K562 (cell line): ENCODE measurements at regions not wholly inside any gene's neighbourhood (a gene's known extent, or its start where the extent isn't known, plus 50 kb on each side); places are given as distances from the start of the nearest gene placed in this dataset.

Source experiments
- HINFP ChIP-seq: fragments of 450-650 bp; conservative IDR thresholded peaks from 2 replicates; pipeline ENCODE4 v1.6.1; 2016; ENCODE audit warnings: missing genetic modification characterization, low read depth, mild to moderate bottlenecking, control low read depth, missing compliant biosample characterization
- MLLT1 ChIP-seq, 2 experiments: fragments of 450-650 bp; IDR thresholded peaks; 2 replicates each; pipeline ENCODE4 v1.6.1; 2016
- MYBL2 ChIP-seq, 2 experiments: fragments of 450-650 bp in 1 of 2; sonication (generic) in 1 of 2; formaldehyde crosslinking in 1 of 2; IDR thresholded peaks; 2 replicates each; pipeline versions ENCODE4 v1.6.1 to v1.8.1; 2017 to 2022; ENCODE audit warnings: borderline replicate concordance in 1 of 2, inconsistent platforms in 1 of 2, low read depth in 1 of 2, mild to moderate bottlenecking in 1 of 2, missing genetic modification reagents in 1 of 2, moderate library complexity in 1 of 2
- POLR2A ChIP-seq: fragments of 450-650 bp; conservative IDR thresholded peaks from 2 replicates; pipeline ENCODE4 v1.6.1; 2016
- SETDB1 ChIP-seq: IDR thresholded peaks from one replicate; pipeline ENCODE4 v1.6.1; 2012; ENCODE audit warnings: low read length, control low read depth, inconsistent platforms
- SIRT6 ChIP-seq: IDR thresholded peaks from one replicate; pipeline ENCODE4 v1.6.1; 2012; ENCODE audit warnings: low read depth, mild to moderate bottlenecking, control low read depth, inconsistent platforms, low read length, moderate library complexity
- SMARCC2 ChIP-seq: fragments of 450-650 bp; IDR thresholded peaks from 2 replicates; pipeline ENCODE4 v1.6.1; 2017; ENCODE audit warnings: antibody characterized with exemption, moderate library complexity, mild to moderate bottlenecking, low read depth
- TARDBP ChIP-seq: fragments of 450-650 bp; IDR thresholded peaks from 2 replicates; pipeline ENCODE4 v1.6.1; 2016
- ZBTB40 ChIP-seq, 2 experiments: fragments of 450-650 bp in 1 of 2; sonication (generic) in 1 of 2; formaldehyde crosslinking in 1 of 2; IDR thresholded peaks; 2 replicates each; pipeline versions ENCODE4 v1.7.1 to v1.9.0; 2016 to 2022; ENCODE audit warnings: inconsistent platforms in 1 of 2, mild to moderate bottlenecking in 1 of 2, missing genetic modification reagents in 1 of 2
- TF ChIP-seq, protein P1 (sequence below), 3 experiments: IDR thresholded peaks in 2 of 3; conservative IDR thresholded peaks in 1 of 3; 2 replicates each; pipeline ENCODE4 v1.5.1; 2011 to 2012; ENCODE audit warnings: low read length in 3 of 3, mild to moderate bottlenecking in 3 of 3, control low read depth in 2 of 3, improper control_type of control experiment in 1 of 3, inconsistent platforms in 1 of 3, low read depth in 1 of 3, mixed read lengths in 1 of 3, moderate library complexity in 1 of 3; ENCODE audit not compliant: insufficient read depth in 2 of 3
- TF ChIP-seq, protein P2 (sequence below): sonication (generic); formaldehyde crosslinking; IDR thresholded peaks from 2 replicates; pipeline ENCODE4 v1.8.1; 2023; ENCODE audit warnings: mild to moderate bottlenecking, missing genetic modification reagents
- TF ChIP-seq, protein P3 (sequence below): sonication (generic); formaldehyde crosslinking; IDR thresholded peaks from 2 replicates; pipeline ENCODE4 v1.8.0; 2022; ENCODE audit warnings: mild to moderate bottlenecking, missing genetic modification reagents
- TF ChIP-seq, protein P4 (sequence below): sonication (generic); formaldehyde crosslinking; IDR thresholded peaks from 2 replicates; pipeline ENCODE4 v1.9.0; 2022; ENCODE audit warnings: mild to moderate bottlenecking, missing genetic modification reagents

GRCh38 chrX:138492371-138492770, 219.1 kb downstream of the FGF13 start:
- TF ChIP-seq, protein P1, sequence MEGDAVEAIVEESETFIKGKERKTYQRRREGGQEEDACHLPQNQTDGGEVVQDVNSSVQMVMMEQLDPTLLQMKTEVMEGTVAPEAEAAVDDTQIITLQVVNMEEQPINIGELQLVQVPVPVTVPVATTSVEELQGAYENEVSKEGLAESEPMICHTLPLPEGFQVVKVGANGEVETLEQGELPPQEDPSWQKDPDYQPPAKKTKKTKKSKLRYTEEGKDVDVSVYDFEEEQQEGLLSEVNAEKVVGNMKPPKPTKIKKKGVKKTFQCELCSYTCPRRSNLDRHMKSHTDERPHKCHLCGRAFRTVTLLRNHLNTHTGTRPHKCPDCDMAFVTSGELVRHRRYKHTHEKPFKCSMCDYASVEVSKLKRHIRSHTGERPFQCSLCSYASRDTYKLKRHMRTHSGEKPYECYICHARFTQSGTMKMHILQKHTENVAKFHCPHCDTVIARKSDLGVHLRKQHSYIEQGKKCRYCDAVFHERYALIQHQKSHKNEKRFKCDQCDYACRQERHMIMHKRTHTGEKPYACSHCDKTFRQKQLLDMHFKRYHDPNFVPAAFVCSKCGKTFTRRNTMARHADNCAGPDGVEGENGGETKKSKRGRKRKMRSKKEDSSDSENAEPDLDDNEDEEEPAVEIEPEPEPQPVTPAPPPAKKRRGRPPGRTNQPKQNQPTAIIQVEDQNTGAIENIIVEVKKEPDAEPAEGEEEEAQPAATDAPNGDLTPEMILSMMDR (IDR thresholded peaks at IDR 0.05 in 2 of 3, conservative IDR thresholded peaks at IDR 0.05 in 1 of 3; ENCODE audit: insufficient read depth in 2 of 3, low read depth in 1 of 3, low read length in 3 of 3), result no peak
- no peak for TF ChIP-seq ZBTB40 (IDR thresholded peaks at IDR 0.05)
- TF ChIP-seq ZBTB40 (CRISPR knock-in tag; IDR thresholded peaks at IDR 0.05), result no peak
- no peak for TF ChIP-seq MLLT1 (IDR thresholded peaks at IDR 0.05)
- no peak for TF ChIP-seq SIRT6
- TF ChIP-seq, protein P2, sequence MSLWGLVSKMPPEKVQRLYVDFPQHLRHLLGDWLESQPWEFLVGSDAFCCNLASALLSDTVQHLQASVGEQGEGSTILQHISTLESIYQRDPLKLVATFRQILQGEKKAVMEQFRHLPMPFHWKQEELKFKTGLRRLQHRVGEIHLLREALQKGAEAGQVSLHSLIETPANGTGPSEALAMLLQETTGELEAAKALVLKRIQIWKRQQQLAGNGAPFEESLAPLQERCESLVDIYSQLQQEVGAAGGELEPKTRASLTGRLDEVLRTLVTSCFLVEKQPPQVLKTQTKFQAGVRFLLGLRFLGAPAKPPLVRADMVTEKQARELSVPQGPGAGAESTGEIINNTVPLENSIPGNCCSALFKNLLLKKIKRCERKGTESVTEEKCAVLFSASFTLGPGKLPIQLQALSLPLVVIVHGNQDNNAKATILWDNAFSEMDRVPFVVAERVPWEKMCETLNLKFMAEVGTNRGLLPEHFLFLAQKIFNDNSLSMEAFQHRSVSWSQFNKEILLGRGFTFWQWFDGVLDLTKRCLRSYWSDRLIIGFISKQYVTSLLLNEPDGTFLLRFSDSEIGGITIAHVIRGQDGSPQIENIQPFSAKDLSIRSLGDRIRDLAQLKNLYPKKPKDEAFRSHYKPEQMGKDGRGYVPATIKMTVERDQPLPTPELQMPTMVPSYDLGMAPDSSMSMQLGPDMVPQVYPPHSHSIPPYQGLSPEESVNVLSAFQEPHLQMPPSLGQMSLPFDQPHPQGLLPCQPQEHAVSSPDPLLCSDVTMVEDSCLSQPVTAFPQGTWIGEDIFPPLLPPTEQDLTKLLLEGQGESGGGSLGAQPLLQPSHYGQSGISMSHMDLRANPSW (CRISPR knock-in tag), result no peak
- no peak for TF ChIP-seq TARDBP
- no peak for TF ChIP-seq SMARCC2
- TF ChIP-seq, protein P3, sequence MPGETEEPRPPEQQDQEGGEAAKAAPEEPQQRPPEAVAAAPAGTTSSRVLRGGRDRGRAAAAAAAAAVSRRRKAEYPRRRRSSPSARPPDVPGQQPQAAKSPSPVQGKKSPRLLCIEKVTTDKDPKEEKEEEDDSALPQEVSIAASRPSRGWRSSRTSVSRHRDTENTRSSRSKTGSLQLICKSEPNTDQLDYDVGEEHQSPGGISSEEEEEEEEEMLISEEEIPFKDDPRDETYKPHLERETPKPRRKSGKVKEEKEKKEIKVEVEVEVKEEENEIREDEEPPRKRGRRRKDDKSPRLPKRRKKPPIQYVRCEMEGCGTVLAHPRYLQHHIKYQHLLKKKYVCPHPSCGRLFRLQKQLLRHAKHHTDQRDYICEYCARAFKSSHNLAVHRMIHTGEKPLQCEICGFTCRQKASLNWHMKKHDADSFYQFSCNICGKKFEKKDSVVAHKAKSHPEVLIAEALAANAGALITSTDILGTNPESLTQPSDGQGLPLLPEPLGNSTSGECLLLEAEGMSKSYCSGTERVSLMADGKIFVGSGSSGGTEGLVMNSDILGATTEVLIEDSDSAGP (CRISPR knock-in tag), result no peak
- TF ChIP-seq MYBL2 (IDR thresholded peaks at IDR 0.05; ENCODE audit: low read depth), result no peak
- TF ChIP-seq MYBL2 (CRISPR knock-in tag; IDR thresholded peaks at IDR 0.05; ENCODE audit: borderline replicate concordance), result no peak
- no peak for TF ChIP-seq SETDB1
- no peak for TF ChIP-seq POLR2A
- no peak for TF ChIP-seq HINFP
- TF ChIP-seq, protein P4, sequence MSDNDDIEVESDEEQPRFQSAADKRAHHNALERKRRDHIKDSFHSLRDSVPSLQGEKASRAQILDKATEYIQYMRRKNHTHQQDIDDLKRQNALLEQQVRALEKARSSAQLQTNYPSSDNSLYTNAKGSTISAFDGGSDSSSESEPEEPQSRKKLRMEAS (CRISPR knock-in tag), result no peak
